GM12875 (cell line): ENCODE measurements at regions not wholly inside any gene's neighbourhood (a gene's known extent, or its start where the extent isn't known, plus 50 kb on each side); places are given as distances from the start of the nearest gene placed in this dataset.
"Not testable (repeated sequence)": the region's sequence is repeated elsewhere in the genome, so short reads cannot be mapped to it uniquely, and the experiment has no call there.

Experiments
- H3K4me3 ChIP-seq: one replicate; pipeline ENCODE4 v1.5.1; 2011; ENCODE audit warnings: low read depth, low read length, control low read depth
- TF ChIP-seq, protein P1 (sequence below): IDR thresholded peaks from 2 replicates; pipeline ENCODE4 v1.5.1; 2011; ENCODE audit warnings: low read depth, mild to moderate bottlenecking, control low read depth, inconsistent platforms, low read length, moderate library complexity, borderline replicate concordance; ENCODE audit not compliant: insufficient read depth

- TF ChIP-seq, protein P1, sequence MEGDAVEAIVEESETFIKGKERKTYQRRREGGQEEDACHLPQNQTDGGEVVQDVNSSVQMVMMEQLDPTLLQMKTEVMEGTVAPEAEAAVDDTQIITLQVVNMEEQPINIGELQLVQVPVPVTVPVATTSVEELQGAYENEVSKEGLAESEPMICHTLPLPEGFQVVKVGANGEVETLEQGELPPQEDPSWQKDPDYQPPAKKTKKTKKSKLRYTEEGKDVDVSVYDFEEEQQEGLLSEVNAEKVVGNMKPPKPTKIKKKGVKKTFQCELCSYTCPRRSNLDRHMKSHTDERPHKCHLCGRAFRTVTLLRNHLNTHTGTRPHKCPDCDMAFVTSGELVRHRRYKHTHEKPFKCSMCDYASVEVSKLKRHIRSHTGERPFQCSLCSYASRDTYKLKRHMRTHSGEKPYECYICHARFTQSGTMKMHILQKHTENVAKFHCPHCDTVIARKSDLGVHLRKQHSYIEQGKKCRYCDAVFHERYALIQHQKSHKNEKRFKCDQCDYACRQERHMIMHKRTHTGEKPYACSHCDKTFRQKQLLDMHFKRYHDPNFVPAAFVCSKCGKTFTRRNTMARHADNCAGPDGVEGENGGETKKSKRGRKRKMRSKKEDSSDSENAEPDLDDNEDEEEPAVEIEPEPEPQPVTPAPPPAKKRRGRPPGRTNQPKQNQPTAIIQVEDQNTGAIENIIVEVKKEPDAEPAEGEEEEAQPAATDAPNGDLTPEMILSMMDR: no peak
- no peak overlapping the region for H3K4me3 ChIP-seq
Measured at GRCh38 chr2:3037196-3038194, 340.1 kb downstream of the EIPR1 start.

DNA sequence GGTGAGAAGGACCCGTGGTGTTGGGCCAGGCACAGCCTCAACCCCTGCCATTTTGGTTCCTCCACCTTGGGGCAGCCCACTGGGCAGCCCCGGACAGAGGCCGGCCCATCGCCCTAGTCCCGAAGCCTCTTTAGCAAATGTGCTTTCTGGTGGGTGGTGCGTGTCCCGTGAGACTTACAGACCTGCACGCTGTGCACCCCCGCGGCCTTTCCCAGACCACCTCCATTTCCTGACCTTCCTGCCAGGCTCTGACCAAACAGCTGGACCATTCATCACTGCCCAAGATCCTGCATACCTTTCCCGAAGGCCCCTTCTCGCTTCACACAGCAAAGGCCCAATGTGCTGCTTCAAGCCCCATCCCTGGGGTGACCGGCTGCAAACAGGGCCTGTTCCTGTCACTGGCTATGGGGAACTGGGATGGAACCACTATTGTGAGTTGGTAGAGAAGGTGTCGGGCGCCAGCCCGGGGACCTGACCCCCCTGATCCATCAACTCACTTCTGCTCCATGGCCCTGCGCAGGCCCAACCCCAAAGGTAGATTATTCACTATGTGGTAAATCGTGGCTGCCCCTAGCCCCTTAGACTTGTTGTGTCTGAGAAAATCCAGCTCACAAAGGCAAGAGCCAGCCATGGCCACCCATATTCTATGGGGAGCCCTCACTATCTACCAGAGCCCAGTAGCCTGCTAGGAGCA is 341.0 kb downstream of the EIPR1 start:
- TF ChIP-seq, protein P1: no peak
- H3K4me3 ChIP-seq: no peak overlapping the region

GRCh38 chr2:3035385-3036050 is 342.1 kb downstream of the EIPR1 start:
- TF ChIP-seq, protein P1: no peak
- H3K4me3 ChIP-seq: no peak overlapping the region

GRCh38 chr2:3034856-3035255 is 342.8 kb downstream of the EIPR1 start:
- TF ChIP-seq, protein P1: no peak
- no peak overlapping the region for H3K4me3 ChIP-seq

DNA sequence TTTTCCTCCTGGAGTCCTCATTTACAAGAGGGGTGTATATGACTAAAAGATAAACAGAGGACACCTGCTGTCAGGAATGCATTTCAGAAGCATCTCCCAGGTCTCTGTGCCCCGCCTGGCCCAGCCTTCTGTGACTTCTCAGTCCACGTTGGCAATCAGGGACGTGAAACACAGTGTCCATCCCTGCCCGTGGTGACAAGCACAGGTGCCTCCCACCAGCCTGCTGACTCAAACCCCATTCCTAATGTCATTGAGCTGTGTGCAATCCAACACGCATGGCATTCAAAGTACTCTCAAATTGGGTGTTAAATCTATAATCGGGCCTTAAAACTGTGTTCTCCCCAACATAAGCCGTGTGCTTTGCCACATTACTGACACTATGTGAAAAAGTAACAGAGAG is 343.2 kb downstream of the EIPR1 start:
- H3K4me3 ChIP-seq: no peak overlapping the region
- TF ChIP-seq, protein P1: no peak

GRCh38 chr2:3033315-3033714 is 344.3 kb downstream of the EIPR1 start:
- H3K4me3 ChIP-seq: no peak overlapping the region
- TF ChIP-seq, protein P1: no peak

GRCh38 chr2:3030791-3031190 is 346.8 kb downstream of the EIPR1 start:
- H3K4me3 ChIP-seq: not testable (repeated sequence)
